ENCODE measurements at regions not wholly inside any gene's neighbourhood (a gene's known extent, or its start where the extent isn't known, plus 50 kb on each side); places are given as distances from the start of the nearest gene placed in this dataset.

- TF ChIP-seq HOXA7 (CRISPR knock-in tag; IDR thresholded peaks at IDR 0.05): no peak
- TF ChIP-seq GATA3 (IDR thresholded peaks at IDR 0.05; ENCODE audit: borderline replicate concordance): no peak
- no peak for TF ChIP-seq CTCF (IDR thresholded peaks at IDR 0.05)
- no peak for TF ChIP-seq CHD4 (IDR thresholded peaks at IDR 0.05; ENCODE audit: borderline replicate concordance)
- TF ChIP-seq SMC3 (IDR thresholded peaks at IDR 0.05): no peak
- TF ChIP-seq HOXB5 (CRISPR knock-in tag; IDR thresholded peaks at IDR 0.05): no peak
- no peak; a peak in 1 of 5 replicates for TF ChIP-seq EP300 (IDR thresholded peaks at IDR 0.05)
- no peak for TF ChIP-seq RNF2 (IDR thresholded peaks at IDR 0.05; ENCODE audit: borderline replicate concordance, low read depth)
- no peak for TF ChIP-seq FOXS1 (CRISPR knock-in tag; IDR thresholded peaks at IDR 0.05)
- no peak for TF ChIP-seq REST (IDR thresholded peaks at IDR 0.05)
- TF ChIP-seq CBX2 (IDR thresholded peaks at IDR 0.05; ENCODE audit: borderline replicate concordance, low read depth): no peak
- TF ChIP-seq CBX8 (IDR thresholded peaks at IDR 0.05): no peak
These were observed 985.1 kb downstream of the SORCS1 start for GRCh38 chr10:106179430-106179829.
